Stomach (tissue), 8 donors: ENCODE measurements at regions not wholly inside any gene's neighbourhood (a gene's known extent, or its start where the extent isn't known, plus 50 kb on each side); places are given as distances from the start of the nearest gene placed in this dataset.

Experiments used
- DNase-seq, 2 donors: peaks; one replicate each; pipeline versions ENCODE4 v3.0.0 to v3.0.0-alpha.2; 2013 to 2019
- H3K27ac ChIP-seq, 5 donors: fragments of 200-600 bp in 4 of 5; sonication (generic) in 4 of 5; one replicate each; pipeline ENCODE4 v1.5.1; 2013 to 2019; ENCODE audit warnings: mild to moderate bottlenecking in 1 of 5, moderate library complexity in 1 of 5
- H3K27me3 ChIP-seq, 3 donors: fragments of 200-600 bp; sonication (generic); one replicate each; pipeline ENCODE4 v1.5.1; 2017 to 2019; ENCODE audit warnings: mixed run types in 1 of 3
- H3K36me3 ChIP-seq, 4 donors: fragments of 200-600 bp; sonication (generic); 1 replicate in 3 of 4; 2 replicates in 1 of 4; pipeline ENCODE4 v1.5.1; 2016 to 2019
- H3K4me1 ChIP-seq, 4 donors: fragments of 200-600 bp; sonication (generic); one replicate each; pipeline ENCODE4 v1.5.1; 2016 to 2019
- H3K4me3 ChIP-seq, 4 donors: fragments of 200-600 bp; sonication (generic) in 3 of 4; one replicate each; pipeline ENCODE4 v1.5.1; 2016 to 2019; ENCODE audit warnings: mild to moderate bottlenecking in 1 of 4
- H3K9me3 ChIP-seq, 4 donors: fragments of 200-600 bp; sonication (generic); one replicate each; pipeline ENCODE4 v1.5.1; 2016 to 2019
- EP300 ChIP-seq: sonication (generic); formaldehyde crosslinking; IDR thresholded peaks from one replicate; pipeline ENCODE4 v1.6.1; 2017; ENCODE audit warnings: antibody characterized with exemption
- POLR2A ChIP-seq, 4 donors: fragments of 450-650 bp; IDR thresholded peaks; one replicate each; pipeline ENCODE4 v1.6.1; 2016; ENCODE audit warnings: antibody characterized with exemption in 4 of 4, control low read depth in 2 of 4, mild to moderate bottlenecking in 1 of 4, moderate library complexity in 1 of 4
- POLR2AphosphoS5 ChIP-seq, 3 donors: sonication (generic); formaldehyde crosslinking; IDR thresholded peaks; one replicate each; pipeline ENCODE4 v1.6.1; 2016; ENCODE audit warnings: antibody characterized with exemption in 3 of 3
- WGBS, 5 donors: extraction: QIAGEN DNeasy Blood & Tissue Kit in 3 of 5; methylation state at CpG; one replicate each; pipeline versions ENCODE4 v1.1.5 to v1.1.7; 2013 to 2018; 5-methylcytosine and 5-hydroxymethylcytosine counted together
- intact Hi-C: fragments of 100-400 bp; cut with DNase I; formaldehyde crosslinking; loops from one replicate; pipeline ENCODE4 v1.15.1; 2023; ENCODE audit warnings: low total_unique reads
- TF ChIP-seq, protein P1 (sequence below), 7 experiments: fragments of 450-650 bp in 4 of 7; fragments of 200-600 bp in 3 of 7; sonication (generic) in 3 of 7; IDR thresholded peaks; one replicate each; pipeline ENCODE4 v1.5.1; 2016 to 2019; ENCODE audit warnings: antibody characterized with exemption in 7 of 7, control low read depth in 2 of 7, mild to moderate bottlenecking in 1 of 7
- donor health status: healthy with polysubstance abuse.
- donor health status: Bipolar disorder and iron deficiency.
- donor health status: healthy.

DNA sequence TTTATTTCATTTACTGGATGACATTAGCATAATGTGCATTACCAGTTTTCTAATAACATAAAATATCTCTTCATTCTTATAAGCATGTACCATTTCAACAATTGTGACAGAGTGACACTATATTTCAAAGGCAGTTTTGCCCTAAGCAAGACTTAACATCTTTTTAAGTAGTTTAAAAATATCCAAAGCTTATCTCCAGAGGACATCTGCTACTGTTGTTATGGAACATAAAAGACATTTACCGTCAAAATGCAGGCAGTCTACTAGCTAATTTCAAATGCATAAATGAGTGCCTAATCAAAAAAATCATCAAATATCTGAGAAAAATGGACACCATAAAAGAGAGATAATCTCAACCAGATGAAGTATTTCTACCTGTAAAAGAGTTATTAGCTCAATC, 782.4 kb upstream of the BRINP3 start:
- Histone ChIP-seq H3K27me3 (no peaks in the 10 kb centered on the region), H3K9me3 (peaks cover 0 to 6% (median 0%) of the 10 kb centered on the region in 4 donors), H3K36me3 (no peaks in the 10 kb centered on the region), H3K27ac (no peak overlapping the region), H3K4me3 (no peak overlapping the region), H3K4me1 (no peaks in the 10 kb centered on the region)
- no peak for DNase-seq
- intact Hi-C loops = no loop called here
- TF ChIP-seq POLR2AphosphoS5 (IDR thresholded peaks at IDR 0.05) (no peak), EP300 (no peak), POLR2A (IDR thresholded peaks at IDR 0.05) (no peak)
- TF ChIP-seq, protein P1, sequence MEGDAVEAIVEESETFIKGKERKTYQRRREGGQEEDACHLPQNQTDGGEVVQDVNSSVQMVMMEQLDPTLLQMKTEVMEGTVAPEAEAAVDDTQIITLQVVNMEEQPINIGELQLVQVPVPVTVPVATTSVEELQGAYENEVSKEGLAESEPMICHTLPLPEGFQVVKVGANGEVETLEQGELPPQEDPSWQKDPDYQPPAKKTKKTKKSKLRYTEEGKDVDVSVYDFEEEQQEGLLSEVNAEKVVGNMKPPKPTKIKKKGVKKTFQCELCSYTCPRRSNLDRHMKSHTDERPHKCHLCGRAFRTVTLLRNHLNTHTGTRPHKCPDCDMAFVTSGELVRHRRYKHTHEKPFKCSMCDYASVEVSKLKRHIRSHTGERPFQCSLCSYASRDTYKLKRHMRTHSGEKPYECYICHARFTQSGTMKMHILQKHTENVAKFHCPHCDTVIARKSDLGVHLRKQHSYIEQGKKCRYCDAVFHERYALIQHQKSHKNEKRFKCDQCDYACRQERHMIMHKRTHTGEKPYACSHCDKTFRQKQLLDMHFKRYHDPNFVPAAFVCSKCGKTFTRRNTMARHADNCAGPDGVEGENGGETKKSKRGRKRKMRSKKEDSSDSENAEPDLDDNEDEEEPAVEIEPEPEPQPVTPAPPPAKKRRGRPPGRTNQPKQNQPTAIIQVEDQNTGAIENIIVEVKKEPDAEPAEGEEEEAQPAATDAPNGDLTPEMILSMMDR (IDR thresholded peaks at IDR 0.05) = no peak
- 50 to 74% (median 70%) methylated on average over 1 of the region's 1 CpG for WGBS, 5 donors

DNA sequence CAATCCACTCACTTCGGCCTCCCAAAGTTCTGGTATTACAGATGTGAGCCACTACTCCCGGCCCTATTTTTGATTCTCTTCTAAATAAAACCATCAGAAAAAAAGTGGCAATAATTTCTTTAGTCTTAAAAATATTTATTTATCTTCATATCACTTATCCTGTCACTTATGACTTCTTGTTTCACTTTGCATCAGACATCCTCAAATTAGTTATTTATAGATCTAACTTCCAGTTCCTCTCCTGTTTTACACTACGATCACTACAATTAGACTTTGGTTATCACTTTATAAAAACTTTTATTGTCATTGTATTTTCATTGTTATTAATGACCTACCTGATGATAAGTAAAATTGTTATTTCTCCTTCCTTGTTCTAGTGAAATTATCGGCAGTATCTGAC, 783.4 kb upstream of the BRINP3 start:
- Histone ChIP-seq H3K27me3 (no peaks in the 10 kb centered on the region), H3K36me3 (no peaks in the 10 kb centered on the region), H3K9me3 (no peaks in the 10 kb centered on the region), H3K27ac (no peak overlapping the region), H3K4me3 (no peak overlapping the region), H3K4me1 (no peaks in the 10 kb centered on the region)
- 79 to 91% (median 84%) methylated on average over 4 of the region's 4 CpGs for WGBS, 5 donors
- DNase-seq = no peak
- TF ChIP-seq EP300 = no peak
- TF ChIP-seq POLR2AphosphoS5 (IDR thresholded peaks at IDR 0.05) = no peak
- intact Hi-C loops = no loop called here

DNA sequence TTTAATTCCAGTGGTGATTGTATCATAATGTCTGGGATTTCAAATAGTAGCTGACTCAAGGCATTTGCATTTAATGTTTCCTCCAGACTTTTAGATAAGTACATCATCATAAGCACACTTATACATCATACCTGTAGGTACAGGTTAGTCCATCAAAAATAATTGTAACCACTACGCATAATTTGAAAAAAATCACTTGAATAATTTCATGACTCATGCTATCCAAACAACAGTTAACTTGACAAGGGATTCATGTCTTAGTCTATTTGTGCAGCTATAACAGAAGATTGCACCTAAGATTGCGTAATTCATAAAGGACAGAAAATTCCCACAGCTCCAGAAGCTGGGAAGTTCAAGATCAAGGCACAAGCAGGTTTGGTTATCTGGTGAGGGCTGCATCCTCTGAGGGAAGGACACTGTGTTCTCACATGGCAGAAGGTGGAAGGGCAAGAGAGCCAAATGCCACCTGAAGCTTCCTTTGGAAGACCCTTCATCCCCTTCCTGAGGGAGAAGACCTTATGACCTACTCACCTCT, 801.7 kb upstream of the BRINP3 start:
- TF ChIP-seq EP300 (no peak), POLR2AphosphoS5 (IDR thresholded peaks at IDR 0.05) (no peak), POLR2A (IDR thresholded peaks at IDR 0.05) (no peak)
- TF ChIP-seq, protein P1 (IDR thresholded peaks at IDR 0.05) = no peak

DNA sequence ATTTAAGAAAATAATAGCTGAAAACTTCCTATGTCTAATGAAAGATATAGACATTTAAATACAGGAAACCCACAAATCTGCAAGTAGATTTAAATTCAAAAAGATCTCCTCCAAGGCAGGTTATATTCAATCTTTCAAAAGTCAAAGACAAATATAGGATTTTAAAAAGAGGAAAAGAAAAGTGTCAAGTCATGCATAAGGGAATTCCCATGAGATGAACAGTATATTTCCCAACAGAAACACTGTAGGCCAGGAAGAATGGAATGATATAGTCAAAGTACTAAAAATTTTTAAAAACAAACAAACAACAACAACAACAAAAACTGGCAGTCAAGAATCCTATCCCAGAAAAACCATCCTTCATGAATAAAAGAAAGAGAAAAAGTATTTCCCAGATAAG, 806.5 kb upstream of the BRINP3 start:
- DNase-seq = no peak
- Histone ChIP-seq H3K36me3 (no peaks in the 10 kb centered on the region), H3K9me3 (peaks cover 3 to 27% (median 11%) of the 10 kb centered on the region in 4 donors), H3K27ac (no peak overlapping the region), H3K4me1 (no peaks in the 10 kb centered on the region), H3K4me3 (no peak overlapping the region), H3K27me3 (no peaks in the 10 kb centered on the region)
- TF ChIP-seq POLR2A (IDR thresholded peaks at IDR 0.05) = no peak
- TF ChIP-seq, protein P1 (IDR thresholded peaks at IDR 0.05) = no peak
- no peak for TF ChIP-seq EP300
- TF ChIP-seq POLR2AphosphoS5 (IDR thresholded peaks at IDR 0.05) = no peak
- intact Hi-C loops = no loop called here

More for the DNA sequence above, 801.7 kb upstream of the BRINP3 start:
- H3K27me3 ChIP-seq = no peaks in the 10 kb centered on the region
- WGBS, 5 donors = 84 to 92% (median 86%) methylated on average over 2 of the region's 2 CpGs
- no peak overlapping the region for H3K27ac ChIP-seq
- intact Hi-C loops = no loop called here
- H3K36me3 ChIP-seq = no peaks in the 10 kb centered on the region
- no peak overlapping the region for H3K4me3 ChIP-seq
- H3K9me3 ChIP-seq = peaks cover 3 to 25% (median 16%) of the 10 kb centered on the region in 4 donors
- no peaks in the 10 kb centered on the region for H3K4me1 ChIP-seq
- no peak for DNase-seq

DNA sequence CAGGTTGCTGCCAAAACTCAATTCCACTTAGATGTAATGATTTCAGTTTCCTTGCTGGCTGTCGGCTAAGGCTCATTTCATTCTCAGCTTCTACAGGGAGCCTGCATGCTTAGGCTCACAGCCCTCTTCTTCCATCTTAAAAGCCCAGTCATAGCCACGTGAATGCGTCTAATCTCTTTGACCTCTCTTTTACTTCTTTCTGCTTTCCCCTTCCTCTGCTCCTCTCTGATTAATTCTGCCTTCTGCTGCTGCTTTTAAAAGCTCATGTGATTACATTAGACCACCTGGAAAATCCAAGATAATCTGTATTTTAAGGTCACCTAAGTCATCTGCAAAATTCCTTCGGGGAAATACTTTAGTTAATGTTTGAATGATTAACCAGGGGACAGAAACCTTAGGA, 812.8 kb upstream of the BRINP3 start:
- Histone ChIP-seq H3K27me3 (no peaks in the 10 kb centered on the region), H3K4me1 (no peaks in the 10 kb centered on the region), H3K36me3 (no peaks in the 10 kb centered on the region), H3K27ac (no peak overlapping the region), H3K4me3 (no peak overlapping the region), H3K9me3 (no peaks in the 10 kb centered on the region)
- peak in 1 of 2 donors; percentile 36 for DNase-seq
- intact Hi-C loops = no loop called here
- 9 to 29% (median 22%) methylated on average over 4 of the region's 4 CpGs for WGBS, 5 donors
- TF ChIP-seq POLR2A (IDR thresholded peaks at IDR 0.05) (no peak), EP300 (no peak), POLR2AphosphoS5 (IDR thresholded peaks at IDR 0.05) (no peak)
- TF ChIP-seq, protein P1 (IDR thresholded peaks at IDR 0.05) = no peak
